K562 (cell line): ENCODE measurements at regions not wholly inside any gene's neighbourhood (a gene's known extent, or its start where the extent isn't known, plus 50 kb on each side); places are given as distances from the start of the nearest gene placed in this dataset.
A peak's percentile ranks its signal among the peaks of the same experiment; 100 is the strongest.

Experiments used
- CREB1 ChIP-seq, 2 experiments: sonication (generic) in 1 of 2; formaldehyde crosslinking in 1 of 2; IDR thresholded peaks; 2 replicates each; pipeline versions ENCODE4 v1.6.1 to v1.8.0; 2012 to 2022; ENCODE audit warnings: inconsistent platforms in 1 of 2, mild to moderate bottlenecking in 1 of 2, missing genetic modification reagents in 1 of 2, moderate library complexity in 1 of 2
- LARP7 ChIP-seq: fragments of 450-650 bp; IDR thresholded peaks from 2 replicates; pipeline ENCODE4 v1.6.1; 2016
- OTX1 ChIP-seq: fragments of 450-650 bp; formaldehyde crosslinking; IDR thresholded peaks from 2 replicates; pipeline ENCODE4 v1.4.0; 2022; ENCODE audit warnings: mild to moderate bottlenecking
- ZBTB26 ChIP-seq: fragments of 450-650 bp; formaldehyde crosslinking; IDR thresholded peaks from 2 replicates; pipeline ENCODE4 v1.4.0; 2022; ENCODE audit warnings: missing genetic modification characterization
- ZBTB40 ChIP-seq, 2 experiments: fragments of 450-650 bp in 1 of 2; sonication (generic) in 1 of 2; formaldehyde crosslinking in 1 of 2; IDR thresholded peaks; 2 replicates each; pipeline versions ENCODE4 v1.7.1 to v1.9.0; 2016 to 2022; ENCODE audit warnings: inconsistent platforms in 1 of 2, mild to moderate bottlenecking in 1 of 2, missing genetic modification reagents in 1 of 2
- ZNF384 ChIP-seq: IDR thresholded peaks from 2 replicates; pipeline ENCODE4 v1.6.1; 2012; ENCODE audit warnings: low read depth, low read length, improper control_type of control experiment
- ZNF436 ChIP-seq: fragments of 250-450, 450-650 bp; sonication (Bioruptor Pico); formaldehyde crosslinking; IDR thresholded peaks from 2 replicates; pipeline ENCODE4 v1.7.0; 2020; ENCODE audit warnings: mild to moderate bottlenecking
- ZNF444 ChIP-seq: fragments of 250-450 bp; sonication (Bioruptor Pico); IDR thresholded peaks from 2 replicates; pipeline ENCODE4 v1.4.0; 2020; ENCODE audit warnings: mild to moderate bottlenecking, moderate library complexity
- TF ChIP-seq, protein P1 (sequence below): fragments of 450-650 bp; formaldehyde crosslinking; conservative IDR thresholded peaks from 2 replicates; pipeline ENCODE4 v1.4.0; 2022; ENCODE audit warnings: mild to moderate bottlenecking, missing genetic modification characterization
- TF ChIP-seq, protein P2 (sequence below): fragments of 250-450 bp; sonication (Bioruptor Pico); IDR thresholded peaks from 2 replicates; pipeline ENCODE4 v1.8.0; 2022; ENCODE audit warnings: inconsistent platforms, mild to moderate bottlenecking, moderate library complexity, borderline replicate concordance
- TF ChIP-seq, protein P3 (sequence below): fragments of 250-450 bp; sonication (Bioruptor Pico); IDR thresholded peaks from 2 replicates; pipeline ENCODE4 v1.4.0; 2020; ENCODE audit warnings: mild to moderate bottlenecking, moderate library complexity

GRCh38 chr1:230574502-230574901 is 67.8 kb upstream of the COG2 start (continued):
- TF ChIP-seq, protein P1, sequence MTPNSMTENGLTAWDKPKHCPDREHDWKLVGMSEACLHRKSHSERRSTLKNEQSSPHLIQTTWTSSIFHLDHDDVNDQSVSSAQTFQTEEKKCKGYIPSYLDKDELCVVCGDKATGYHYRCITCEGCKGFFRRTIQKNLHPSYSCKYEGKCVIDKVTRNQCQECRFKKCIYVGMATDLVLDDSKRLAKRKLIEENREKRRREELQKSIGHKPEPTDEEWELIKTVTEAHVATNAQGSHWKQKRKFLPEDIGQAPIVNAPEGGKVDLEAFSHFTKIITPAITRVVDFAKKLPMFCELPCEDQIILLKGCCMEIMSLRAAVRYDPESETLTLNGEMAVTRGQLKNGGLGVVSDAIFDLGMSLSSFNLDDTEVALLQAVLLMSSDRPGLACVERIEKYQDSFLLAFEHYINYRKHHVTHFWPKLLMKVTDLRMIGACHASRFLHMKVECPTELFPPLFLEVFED (CRISPR knock-in tag), result peak; percentile 69; the same call in 1 of the 2 replicates
- TF ChIP-seq ZBTB40 (IDR thresholded peaks at IDR 0.05) (no peak), ZBTB40 (CRISPR knock-in tag; IDR thresholded peaks at IDR 0.05) (no peak), CREB1 (IDR thresholded peaks at IDR 0.05) (no peak), CREB1 (CRISPR knock-in tag; IDR thresholded peaks at IDR 0.05) (no peak), ZNF444 (CRISPR knock-in tag) (no peak), ZNF384 (no peak), OTX1 (CRISPR knock-in tag) (peak; percentile 71; the same call in 1 of the 2 replicates), ZNF436 (CRISPR knock-in tag) (no peak), ZBTB26 (CRISPR knock-in tag) (0 out of 2 replicates have a peak, but pooled peaks have one; percentile 28), LARP7 (0 out of 2 replicates have a peak, but pooled peaks have one; percentile 49)
- TF ChIP-seq, protein P2, sequence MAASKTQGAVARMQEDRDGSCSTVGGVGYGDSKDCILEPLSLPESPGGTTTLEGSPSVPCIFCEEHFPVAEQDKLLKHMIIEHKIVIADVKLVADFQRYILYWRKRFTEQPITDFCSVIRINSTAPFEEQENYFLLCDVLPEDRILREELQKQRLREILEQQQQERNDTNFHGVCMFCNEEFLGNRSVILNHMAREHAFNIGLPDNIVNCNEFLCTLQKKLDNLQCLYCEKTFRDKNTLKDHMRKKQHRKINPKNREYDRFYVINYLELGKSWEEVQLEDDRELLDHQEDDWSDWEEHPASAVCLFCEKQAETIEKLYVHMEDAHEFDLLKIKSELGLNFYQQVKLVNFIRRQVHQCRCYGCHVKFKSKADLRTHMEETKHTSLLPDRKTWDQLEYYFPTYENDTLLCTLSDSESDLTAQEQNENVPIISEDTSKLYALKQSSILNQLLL (CRISPR knock-in tag), result no peak
- TF ChIP-seq, protein P3, sequence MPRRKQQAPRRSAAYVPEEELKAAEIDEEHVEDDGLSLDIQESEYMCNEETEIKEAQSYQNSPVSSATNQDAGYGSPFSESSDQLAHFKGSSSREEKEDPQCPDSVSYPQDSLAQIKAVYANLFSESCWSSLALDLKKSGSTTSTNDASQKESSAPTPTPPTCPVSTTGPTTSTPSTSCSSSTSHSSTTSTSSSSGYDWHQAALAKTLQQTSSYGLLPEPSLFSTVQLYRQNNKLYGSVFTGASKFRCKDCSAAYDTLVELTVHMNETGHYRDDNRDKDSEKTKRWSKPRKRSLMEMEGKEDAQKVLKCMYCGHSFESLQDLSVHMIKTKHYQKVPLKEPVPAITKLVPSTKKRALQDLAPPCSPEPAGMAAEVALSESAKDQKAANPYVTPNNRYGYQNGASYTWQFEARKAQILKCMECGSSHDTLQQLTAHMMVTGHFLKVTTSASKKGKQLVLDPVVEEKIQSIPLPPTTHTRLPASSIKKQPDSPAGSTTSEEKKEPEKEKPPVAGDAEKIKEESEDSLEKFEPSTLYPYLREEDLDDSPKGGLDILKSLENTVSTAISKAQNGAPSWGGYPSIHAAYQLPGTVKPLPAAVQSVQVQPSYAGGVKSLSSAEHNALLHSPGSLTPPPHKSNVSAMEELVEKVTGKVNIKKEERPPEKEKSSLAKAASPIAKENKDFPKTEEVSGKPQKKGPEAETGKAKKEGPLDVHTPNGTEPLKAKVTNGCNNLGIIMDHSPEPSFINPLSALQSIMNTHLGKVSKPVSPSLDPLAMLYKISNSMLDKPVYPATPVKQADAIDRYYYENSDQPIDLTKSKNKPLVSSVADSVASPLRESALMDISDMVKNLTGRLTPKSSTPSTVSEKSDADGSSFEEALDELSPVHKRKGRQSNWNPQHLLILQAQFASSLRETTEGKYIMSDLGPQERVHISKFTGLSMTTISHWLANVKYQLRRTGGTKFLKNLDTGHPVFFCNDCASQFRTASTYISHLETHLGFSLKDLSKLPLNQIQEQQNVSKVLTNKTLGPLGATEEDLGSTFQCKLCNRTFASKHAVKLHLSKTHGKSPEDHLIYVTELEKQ (CRISPR knock-in tag), result no peak
